H1 (cell line): ENCODE measurements at regions not wholly inside any gene's neighbourhood (a gene's known extent, or its start where the extent isn't known, plus 50 kb on each side); places are given as distances from the start of the nearest gene placed in this dataset.

Experiments
- CTCF ChIA-PET: fragments of 300-600 bp; sonication (Branson Sonifier 250); formaldehyde crosslinking; loops from one replicate; lab custom pipeline; 2021; ENCODE audit not compliant: partially characterized antibody; lab: Charles Lee
- POLR2A ChIA-PET: fragments of 300-600 bp; sonication (Branson Sonifier 250); formaldehyde crosslinking; loops from one replicate; lab custom pipeline; 2021; ENCODE audit warnings: inconsistent platforms; ENCODE audit not compliant: partially characterized antibody; lab: Charles Lee
- DNase-seq, 2 experiments: peaks; one replicate each; pipeline versions ENCODE4 v3.0.0 to v3.0.0-alpha.2; 2010 to 2022; ENCODE audit warnings: low spot score in 2 of 2, low read depth in 1 of 2, mixed read lengths in 1 of 2
- FAIRE-seq: peaks from 2 replicates; lab custom pipeline; 2011; peaks lifted over from hg19 to GRCh38; lab: Jason Lieb, UNC
- H2AFZ ChIP-seq: 2 replicates; pipeline ENCODE4 v1.8.1; 2012; ENCODE audit warnings: low read length, inconsistent platforms
- H2AK5ac ChIP-seq: 2 replicates; pipeline ENCODE4 v1.6.1; 2013; ENCODE audit warnings: low read depth, low read length
- H2BK120ac ChIP-seq: replicated peaks from 2 replicates; pipeline ENCODE3; 2013; ENCODE audit warnings: low read depth, low read length, inconsistent platforms
- H2BK12ac ChIP-seq: 2 replicates; pipeline ENCODE4 v1.6.1; 2013; ENCODE audit warnings: low read depth, low read length
- H2BK15ac ChIP-seq: 2 replicates; pipeline ENCODE4 v1.6.1; 2013; ENCODE audit warnings: low read length
- H2BK20ac ChIP-seq: 2 replicates; pipeline ENCODE4 v1.6.1; 2013; ENCODE audit warnings: low read length
- H2BK5ac ChIP-seq: 2 replicates; pipeline ENCODE4 v1.6.1; 2013; ENCODE audit warnings: low read depth, low read length
- H3K14ac ChIP-seq: 2 replicates; pipeline ENCODE4 v1.6.1; 2013; ENCODE audit warnings: inconsistent platforms; ENCODE audit not compliant: insufficient read length
- H3K18ac ChIP-seq: 2 replicates; pipeline ENCODE4 v1.6.1; 2013; ENCODE audit warnings: low read length; ENCODE audit errors: extremely low read depth
- H3K23ac ChIP-seq: 2 replicates; pipeline ENCODE4 v1.6.1; 2013; ENCODE audit warnings: inconsistent platforms; ENCODE audit not compliant: insufficient read length
- H3K23me2 ChIP-seq: 2 replicates; pipeline ENCODE4 v1.6.1; 2013; ENCODE audit warnings: low read depth, low read length
- H3K27ac ChIP-seq: 2 replicates; pipeline ENCODE4 v1.6.1; 2011; ENCODE audit warnings: low read depth, low read length, inconsistent platforms
- H3K27me3 ChIP-seq, 4 experiments: replicated peaks in 1 of 4; 1 replicate in 1 of 4; 2 replicates in 3 of 4; pipeline versions ENCODE4 v1.6.1 to v1.8.1; 2011 to 2013; ENCODE audit warnings: low read length in 3 of 4, mild to moderate bottlenecking in 3 of 4, inconsistent platforms in 2 of 4, mixed read lengths in 2 of 4, moderate library complexity in 1 of 4; ENCODE audit not compliant: control insufficient read depth in 3 of 4, insufficient read depth in 3 of 4; ENCODE audit errors: extremely low read depth in 1 of 4
- H3K36me3 ChIP-seq, 4 experiments: 2 replicates each; pipeline versions ENCODE4 v1.6.1 to v1.8.1; 2011 to 2013; ENCODE audit warnings: mild to moderate bottlenecking in 4 of 4, low read length in 3 of 4, moderate library complexity in 2 of 4, control low read depth in 1 of 4, inconsistent platforms in 1 of 4; ENCODE audit not compliant: insufficient read depth in 4 of 4, control insufficient read depth in 2 of 4
- H3K4ac ChIP-seq: replicated peaks from 2 replicates; pipeline ENCODE3; 2013; ENCODE audit warnings: low read length, low read depth, mixed read lengths, inconsistent platforms; ENCODE audit not compliant: insufficient read length
- H3K4me1 ChIP-seq, 4 experiments: replicated peaks in 1 of 4; 1 replicate in 1 of 4; 2 replicates in 3 of 4; pipeline versions ENCODE4 v1.6.1 to v1.8.1; 2011 to 2013; ENCODE audit warnings: low read length in 3 of 4, inconsistent platforms in 2 of 4, mixed read lengths in 1 of 4; ENCODE audit not compliant: insufficient read depth in 4 of 4, control insufficient read depth in 3 of 4
- H3K4me2 ChIP-seq, 2 experiments: 2 replicates each; pipeline versions ENCODE4 v1.6.1 to v1.8.1; 2011 to 2013; ENCODE audit warnings: low read depth in 2 of 2, low read length in 2 of 2, control low read depth in 1 of 2, inconsistent platforms in 1 of 2, mild to moderate bottlenecking in 1 of 2; ENCODE audit not compliant: insufficient read depth in 1 of 2
- H3K4me3 ChIP-seq, 4 experiments: fragments of 200-600, 300-600 bp in 1 of 4; sonication (generic), shearing (Covaris generic), sonication (Bioruptor Twin) in 1 of 4; 2 replicates each; pipeline versions ENCODE4 v1.5.1 to v1.8.1; 2011 to 2016; ENCODE audit warnings: low read length in 4 of 4, low read depth in 3 of 4, control low read depth in 2 of 4, inconsistent platforms in 2 of 4, mild to moderate bottlenecking in 2 of 4, mixed read lengths in 1 of 4, moderate library complexity in 1 of 4; ENCODE audit not compliant: insufficient read depth in 2 of 4; ENCODE audit errors: extremely low read depth in 1 of 4
- H3K56ac ChIP-seq: replicated peaks from 2 replicates; pipeline ENCODE3; 2013; ENCODE audit warnings: low read depth, mild to moderate bottlenecking, mixed read lengths, low read length, inconsistent platforms; ENCODE audit not compliant: insufficient read length
- H3K79me1 ChIP-seq: 2 replicates; pipeline ENCODE4 v1.6.1; 2013; ENCODE audit warnings: low read depth, low read length, control low read depth
- H3K79me2 ChIP-seq, 2 experiments: 2 replicates each; pipeline versions ENCODE4 v1.6.1 to v1.8.1; 2012 to 2013; ENCODE audit warnings: low read length in 2 of 2, mild to moderate bottlenecking in 2 of 2, inconsistent platforms in 1 of 2; ENCODE audit not compliant: insufficient read depth in 2 of 2, control insufficient read depth in 1 of 2
- H3K9ac ChIP-seq, 4 experiments: replicated peaks in 1 of 4; 1 replicate in 1 of 4; 2 replicates in 3 of 4; pipeline versions ENCODE4 v1.6.1 to v1.8.1; 2011 to 2013; ENCODE audit warnings: low read depth in 3 of 4, low read length in 3 of 4, control low read depth in 2 of 4, mild to moderate bottlenecking in 2 of 4, moderate library complexity in 2 of 4, inconsistent platforms in 1 of 4; ENCODE audit errors: extremely low read depth in 1 of 4
- H3K9me3 ChIP-seq, 2 experiments: 2 replicates each; pipeline versions ENCODE4 v1.6.1 to v1.8.1; 2012 to 2013; ENCODE audit warnings: mild to moderate bottlenecking in 2 of 2, moderate library complexity in 2 of 2, control low read depth in 1 of 2, inconsistent platforms in 1 of 2, low read depth in 1 of 2, low read length in 1 of 2, mixed read lengths in 1 of 2; ENCODE audit not compliant: insufficient read depth in 2 of 2
- H4K20me1 ChIP-seq, 2 experiments: replicated peaks in 1 of 2; 2 replicates each; pipeline versions ENCODE3 to v1.8.1; 2011 to 2013; ENCODE audit warnings: inconsistent platforms in 2 of 2, low read length in 2 of 2, mild to moderate bottlenecking in 1 of 2; ENCODE audit not compliant: insufficient read depth in 2 of 2, control insufficient read depth in 1 of 2
- H4K5ac ChIP-seq: 2 replicates; pipeline ENCODE4 v1.6.1; 2013; ENCODE audit warnings: low read length, low read depth, mixed read lengths, inconsistent platforms; ENCODE audit not compliant: insufficient read length
- H4K8ac ChIP-seq: 2 replicates; pipeline ENCODE4 v1.8.0; 2013; ENCODE audit warnings: mild to moderate bottlenecking, moderate library complexity, low read length, inconsistent platforms; ENCODE audit not compliant: insufficient read depth; ENCODE audit errors: extremely low read depth
- H4K91ac ChIP-seq: replicated peaks from 2 replicates; pipeline ENCODE3; 2013; ENCODE audit warnings: low read length, mixed read lengths, inconsistent platforms; ENCODE audit not compliant: insufficient read length
- BCL11A ChIP-seq, 2 experiments: IDR thresholded peaks; one replicate each; pipeline ENCODE4 v1.6.1; 2011; ENCODE audit warnings: low read depth in 2 of 2, low read length in 2 of 2, mild to moderate bottlenecking in 2 of 2
- CHD1 ChIP-seq: IDR thresholded peaks from 2 replicates; pipeline ENCODE4 v1.6.1; 2012; ENCODE audit warnings: low read depth, low read length, improper control_type of control experiment
- JUN ChIP-seq: IDR thresholded peaks from 2 replicates; pipeline ENCODE4 v1.6.1; 2011; ENCODE audit warnings: low read depth, mild to moderate bottlenecking, improper control_type of control experiment, low read length
- JUND ChIP-seq: IDR thresholded peaks from 2 replicates; pipeline ENCODE4 v1.6.1; 2011; ENCODE audit warnings: mild to moderate bottlenecking, improper control_type of control experiment, low read length
- MAFK ChIP-seq: IDR thresholded peaks from 2 replicates; pipeline ENCODE4 v1.6.1; 2012; ENCODE audit warnings: low read depth, mild to moderate bottlenecking, improper control_type of control experiment, low read length
- POU5F1 ChIP-seq: IDR thresholded peaks from 2 replicates; pipeline ENCODE4 v1.6.1; 2011; ENCODE audit warnings: low read depth, mild to moderate bottlenecking, low read length, moderate library complexity
- RFX5 ChIP-seq: IDR thresholded peaks from 2 replicates; pipeline ENCODE4 v1.6.1; 2011; ENCODE audit warnings: low read depth, low read length, improper control_type of control experiment, borderline replicate concordance
- RXRA ChIP-seq: IDR thresholded peaks from 2 replicates; pipeline ENCODE4 v1.6.1; 2011; ENCODE audit warnings: low read depth, mild to moderate bottlenecking, low read length, moderate library complexity; ENCODE audit not compliant: insufficient read depth
- SP1 ChIP-seq: IDR thresholded peaks from 2 replicates; pipeline ENCODE4 v1.6.1; 2011; ENCODE audit warnings: low read depth, low read length
- SRF ChIP-seq: IDR thresholded peaks from 2 replicates; pipeline ENCODE4 v1.6.1; 2011; ENCODE audit warnings: mild to moderate bottlenecking, low read depth, low read length, moderate library complexity
- WGBS, 2 experiments: shearing (Covaris generic) in 1 of 2; methylation state at CpG; one replicate each; pipeline versions ENCODE4 v1.1.6 to v1.1.7; 2013 to 2015; ENCODE audit warnings: low lambda C conversion rate in 2 of 2, mixed read lengths in 2 of 2, inconsistent platforms in 1 of 2, low coverage in 1 of 2, missing lambda C conversion rate in 1 of 2; ENCODE audit not compliant: insufficient replicate concordance in 2 of 2, insufficient coverage in 1 of 2, insufficient read length in 1 of 2; ENCODE audit errors: extremely low coverage in 1 of 2, missing lambda C conversion rate in 1 of 2; 5-methylcytosine and 5-hydroxymethylcytosine counted together

GRCh38 chr16:80283466-80284392 lies 257.1 kb upstream of the DYNLRB2 start:
- Histone ChIP-seq H2BK120ac (no peak overlapping the region), H3K79me2 (no peaks in the 10 kb centered on the region), H3K27ac (no peak overlapping the region), H3K4ac (no peak overlapping the region), H4K5ac (no peak overlapping the region), H3K36me3 (no peaks in the 10 kb centered on the region), H3K9me3 (no peaks in the 10 kb centered on the region), H4K91ac (no peak overlapping the region), H3K79me1 (no peaks in the 10 kb centered on the region), H3K9ac (no peak overlapping the region), H3K4me3 (no peak overlapping the region), H3K56ac (no peak overlapping the region), H4K8ac (no peak overlapping the region), H3K23ac (no peak overlapping the region), H4K20me1 (no peaks in the 10 kb centered on the region), H2BK5ac (no peak overlapping the region), H3K4me2 (no peak overlapping the region), H3K23me2 (no peaks in the 10 kb centered on the region), H3K18ac (no peak overlapping the region), H3K27me3 (no peaks in the 10 kb centered on the region), H3K4me1 (no peaks in the 10 kb centered on the region), H2BK12ac (no peak overlapping the region), H3K14ac (no peak overlapping the region), H2BK15ac (no peak overlapping the region), H2AK5ac (no peak overlapping the region), H2AFZ (no peak overlapping the region), H2BK20ac (no peak overlapping the region)
- FAIRE-seq (no peak), DNase-seq (no peak)
- POLR2A ChIA-PET = no interaction called here
- CTCF ChIA-PET = interaction anchor here (1.6 kb wide), 1 partner anchor 34 kb away, joined by 3 read pairs; no protein-coding TSS in a partner anchor
- WGBS, 2 experiments = 83% methylated on average over 2 of the region's 2 CpGs; no CpG with 5 or more reads in 1 of the 2 experiments
- TF ChIP-seq MAFK (no peak; the same call in 1 of the 2 replicates), RXRA (no peak), JUN (no peak), RFX5 (no peak), JUND (no peak), CHD1 (no peak), POU5F1 (no peak), SP1 (no peak), BCL11A (IDR thresholded peaks at IDR 0.05; ENCODE audit: low read depth in 2 of 2, low read length in 2 of 2) (no peak), SRF (no peak)
